HG03175 (cell line): ENCODE measurements at regions not wholly inside any gene's neighbourhood (a gene's known extent, or its start where the extent isn't known, plus 50 kb on each side); places are given as distances from the start of the nearest gene placed in this dataset.
"Not testable (repeated sequence)": the region's sequence is repeated elsewhere in the genome, so short reads cannot be mapped to it uniquely, and the experiment has no call there.

Source experiments
- ATAC-seq: cut with Tn5 transposase; IDR thresholded peaks from one replicate; pipeline ENCODE4 v1.9.1; 2021; ENCODE audit warnings: mild to moderate bottlenecking, moderate library complexity; ENCODE audit not compliant: unreplicated experiment

GRCh38 chr1:199808110-199808870 is 219.2 kb upstream of the NR5A2 start:
- ATAC-seq, result no peak

- ATAC-seq, result no peak
Observed at GRCh38 chr1:199809311-199809710, 218.2 kb upstream of the NR5A2 start.

GRCh38 chr1:199811163-199811562 is 216.3 kb upstream of the NR5A2 start:
- no peak for ATAC-seq

- no peak for ATAC-seq
Observed at GRCh38 chr1:199813198-199813597, 214.3 kb upstream of the NR5A2 start.

- ATAC-seq, result no peak
Observed at GRCh38 chr1:199815947-199816346, 211.6 kb upstream of the NR5A2 start.

GRCh38 chr1:199817266-199817665 is 210.2 kb upstream of the NR5A2 start:
- no peak for ATAC-seq

- no peak for ATAC-seq
Observed at GRCh38 chr1:199821029-199821779, 206.3 kb upstream of the NR5A2 start.

- no peak for ATAC-seq
Observed at GRCh38 chr1:199832451-199832850, 195.1 kb upstream of the NR5A2 start.

GRCh38 chr1:199834711-199835110 is 192.8 kb upstream of the NR5A2 start:
- ATAC-seq, result no peak

GRCh38 chr1:199836430-199836829 is 191.1 kb upstream of the NR5A2 start:
- no peak for ATAC-seq

GRCh38 chr1:199837321-199837720 is 190.2 kb upstream of the NR5A2 start:
- ATAC-seq, result no peak

- not testable (repeated sequence) for ATAC-seq
Observed at GRCh38 chr1:199839608-199840007, 187.9 kb upstream of the NR5A2 start.

- ATAC-seq, result not testable (repeated sequence)
Observed at GRCh38 chr1:199843096-199843495, 184.4 kb upstream of the NR5A2 start.

GRCh38 chr1:199843861-199844260 is 183.6 kb upstream of the NR5A2 start:
- ATAC-seq, result no peak

- no peak for ATAC-seq
Observed at GRCh38 chr1:199847021-199847420, 180.5 kb upstream of the NR5A2 start.

GRCh38 chr1:199851439-199852140 is 175.9 kb upstream of the NR5A2 start:
- no peak for ATAC-seq

GRCh38 chr1:199854686-199855321 is 172.7 kb upstream of the NR5A2 start:
- no peak for ATAC-seq

GRCh38 chr1:199855580-199855979 is 171.9 kb upstream of the NR5A2 start:
- ATAC-seq, result no peak

- ATAC-seq, result no peak
Observed at GRCh38 chr1:199856216-199856780, 171.2 kb upstream of the NR5A2 start.

- ATAC-seq, result no peak
Observed at GRCh38 chr1:199857108-199857507, 170.4 kb upstream of the NR5A2 start.

- ATAC-seq, result no peak
Observed at GRCh38 chr1:199857516-199857915, 170.0 kb upstream of the NR5A2 start.
